22Rv1 (cell line): ENCODE measurements at regions not wholly inside any gene's neighbourhood (a gene's known extent, or its start where the extent isn't known, plus 50 kb on each side); places are given as distances from the start of the nearest gene placed in this dataset.

Experiments
- CTCF ChIP-seq: fragments of 450-650 bp; IDR thresholded peaks from 2 replicates; pipeline ENCODE4 v1.5.1; 2017; ENCODE audit warnings: mild to moderate bottlenecking
- ZFX ChIP-seq: fragments of 450-650 bp; IDR thresholded peaks from 2 replicates; pipeline ENCODE4 v1.6.1; 2017; ENCODE audit warnings: antibody characterized with exemption, borderline replicate concordance

GRCh38 chr11:129719037-129719436 lies 96.6 kb upstream of the TMEM45B start:
- TF ChIP-seq CTCF, result no peak
- TF ChIP-seq ZFX, result no peak
